HG03135 (cell line): ENCODE measurements at regions not wholly inside any gene's neighbourhood (a gene's known extent, or its start where the extent isn't known, plus 50 kb on each side); places are given as distances from the start of the nearest gene placed in this dataset.
"Not testable (repeated sequence)": the region's sequence is repeated elsewhere in the genome, so short reads cannot be mapped to it uniquely, and the experiment has no call there.

Experiments
- ATAC-seq: cut with Tn5 transposase; IDR thresholded peaks from one replicate; pipeline ENCODE4 v1.9.1; 2021; ENCODE audit warnings: mild to moderate bottlenecking, moderate library complexity; ENCODE audit not compliant: unreplicated experiment

GRCh38 chr3:81375921-81376320 is 385.5 kb downstream of the GBE1 start:
- ATAC-seq = no peak

GRCh38 chr3:81364411-81364810 is 397.0 kb downstream of the GBE1 start:
- no peak for ATAC-seq

- ATAC-seq = no peak
Observed at GRCh38 chr3:81363816-81364215, 397.6 kb downstream of the GBE1 start.

GRCh38 chr3:81354119-81354518 is 407.3 kb downstream of the GBE1 start:
- no peak for ATAC-seq

- no peak for ATAC-seq
Observed at GRCh38 chr3:81352867-81353266, 408.6 kb downstream of the GBE1 start.

- ATAC-seq = no peak
Observed at GRCh38 chr3:81349816-81350340, 411.6 kb downstream of the GBE1 start.

GRCh38 chr3:81339040-81339845 is 422.2 kb downstream of the GBE1 start:
- no peak for ATAC-seq

- ATAC-seq = no peak
Observed at GRCh38 chr3:81336470-81336869, 425.0 kb downstream of the GBE1 start.

GRCh38 chr3:81329835-81330234 is 431.6 kb downstream of the GBE1 start:
- not testable (repeated sequence) for ATAC-seq

- ATAC-seq = no peak
Observed at GRCh38 chr3:81326245-81326644, 435.2 kb downstream of the GBE1 start.

- ATAC-seq = no peak
Observed at GRCh38 chr3:81320862-81321261, 440.6 kb downstream of the GBE1 start.

GRCh38 chr3:81315030-81315429 is 446.4 kb downstream of the GBE1 start:
- ATAC-seq = no peak

- ATAC-seq = no peak
Observed at GRCh38 chr3:81311321-81311720, 450.1 kb downstream of the GBE1 start.

GRCh38 chr3:81308306-81308705 is 453.1 kb downstream of the GBE1 start:
- no peak for ATAC-seq

GRCh38 chr3:81307221-81307620 is 454.2 kb downstream of the GBE1 start:
- no peak for ATAC-seq

- ATAC-seq = no peak
Observed at GRCh38 chr3:81303321-81303720, 458.1 kb downstream of the GBE1 start.

- peak; percentile 80 for ATAC-seq
Observed at GRCh38 chr3:81302045-81302444, 459.4 kb downstream of the GBE1 start.

GRCh38 chr3:81301230-81301629 is 460.2 kb downstream of the GBE1 start:
- ATAC-seq = no peak

- ATAC-seq = no peak
Observed at GRCh38 chr3:81300324-81300927, 461.0 kb downstream of the GBE1 start.

- no peak for ATAC-seq
Observed at GRCh38 chr3:81299481-81299880, 462.0 kb downstream of the GBE1 start.

GRCh38 chr3:81295906-81296577 is 465.4 kb downstream of the GBE1 start:
- ATAC-seq = no peak

- ATAC-seq = no peak
Observed at GRCh38 chr3:81293156-81293555, 468.3 kb downstream of the GBE1 start.
